A549 (cell line): ENCODE measurements at regions not wholly inside any gene's neighbourhood (a gene's known extent, or its start where the extent isn't known, plus 50 kb on each side); places are given as distances from the start of the nearest gene placed in this dataset.

Experiments
- ATAC-seq, 2 experiments: fragments of 200-7000 bp in 1 of 2; fragments of >200 bp in 1 of 2; cut with Nextera tagmentation in 1 of 2; cut with Tn5 transposase in 1 of 2; 3 replicates each; pipeline versions ENCODE4 v1.8.0 to v1.9.1; 2018 to 2020; ENCODE audit warnings: mild to moderate bottlenecking in 1 of 2, moderate library complexity in 1 of 2
- CTCF ChIA-PET: fragments of 300-600 bp; sonication (Branson Sonifier 250); formaldehyde crosslinking; extraction: SDS; loops from one replicate; lab custom pipeline; 2021; ENCODE audit warnings: antibody characterized with exemption, inconsistent platforms; lab: Yijun Ruan, JAX
- POLR2A ChIA-PET: fragments of 350-600 bp; formaldehyde crosslinking; extraction: SDS; loops from one replicate; lab custom pipeline; 2021; ENCODE audit warnings: antibody characterized with exemption, inconsistent platforms; lab: Yijun Ruan, JAX
- DNase-seq, 2 experiments: peaks; one replicate each; pipeline versions ENCODE4 v3.0.0 to v3.0.0-alpha.2; 2011 to 2016; ENCODE audit warnings: low read depth in 1 of 2, low spot score in 1 of 2
- FAIRE-seq: peaks from 2 replicates; lab custom pipeline; 2011; peaks lifted over from hg19 to GRCh38; lab: Jason Lieb, UNC
- H3K27ac ChIP-seq, 2 experiments: fragments of >200 bp; sonication (Bioruptor Twin); formaldehyde crosslinking; 3 replicates each; pipeline ENCODE4 v1.5.1; 2016 to 2017
- H3K4me1 ChIP-seq: fragments of >200 bp; sonication (Bioruptor Twin); formaldehyde crosslinking; 3 replicates; pipeline ENCODE4 v1.6.1; 2016
- H3K4me2 ChIP-seq: fragments of >200 bp; sonication (Bioruptor Twin); formaldehyde crosslinking; 3 replicates; pipeline ENCODE4 v1.6.1; 2016
- H3K4me3 ChIP-seq: fragments of >200 bp; sonication (Bioruptor Twin); formaldehyde crosslinking; 3 replicates; pipeline ENCODE4 v1.5.1; 2016
- H3K9me3 ChIP-seq: fragments of >200 bp; sonication (Bioruptor Twin); formaldehyde crosslinking; 3 replicates; pipeline ENCODE4 v1.6.1; 2016
- FOXS1 ChIP-seq: fragments of 250-450 bp; sonication (Bioruptor Pico); IDR thresholded peaks from 2 replicates; pipeline ENCODE4 v1.5.0; 2020; ENCODE audit warnings: mild to moderate bottlenecking, moderate library complexity
- HOXB5 ChIP-seq: fragments of 250-450 bp; sonication (Bioruptor Pico); IDR thresholded peaks from 2 replicates; pipeline ENCODE4 v1.5.0; 2020; ENCODE audit warnings: mild to moderate bottlenecking, moderate library complexity
- KDM5A ChIP-seq: fragments of 200-600 bp; sonication (generic); IDR thresholded peaks from 2 replicates; pipeline ENCODE4 v1.6.1; 2016; ENCODE audit warnings: antibody characterized with exemption, mild to moderate bottlenecking
- PHF8 ChIP-seq: fragments of 200-600 bp; sonication (generic); IDR thresholded peaks from 2 replicates; pipeline ENCODE4 v1.6.1; 2016; ENCODE audit warnings: low read depth, mild to moderate bottlenecking, antibody characterized with exemption, moderate library complexity, borderline replicate concordance
- RAD21 ChIP-seq, 2 experiments: fragments of >200 bp in 1 of 2; sonication (Bioruptor Twin) in 1 of 2; formaldehyde crosslinking in 1 of 2; IDR thresholded peaks in 1 of 2; conservative IDR thresholded peaks in 1 of 2; 2 replicates in 1 of 2; 3 replicates in 1 of 2; pipeline ENCODE4 v1.6.1; 2012 to 2018; ENCODE audit warnings: inconsistent platforms in 1 of 2
- RFX5 ChIP-seq: fragments of 450-650 bp; IDR thresholded peaks from 2 replicates; pipeline ENCODE4 v1.7.1; 2014; ENCODE audit warnings: antibody characterized with exemption, mild to moderate bottlenecking, moderate library complexity
- WGBS: methylation state at CpG from one replicate; pipeline ENCODE4 v1.1.6; 2017; ENCODE audit errors: missing lambda C conversion rate; 5-methylcytosine and 5-hydroxymethylcytosine counted together
- TF ChIP-seq, protein P1 (sequence below): fragments of 450-650 bp; IDR thresholded peaks from 2 replicates; pipeline ENCODE4 v1.6.1; 2014; ENCODE audit warnings: antibody characterized with exemption
- TF ChIP-seq, protein P2 (sequence below): fragments of 250-450 bp; sonication (Bioruptor Pico); IDR thresholded peaks from 2 replicates; pipeline ENCODE4 v1.5.0; 2021; ENCODE audit warnings: mild to moderate bottlenecking, moderate library complexity, borderline replicate concordance
- TF ChIP-seq, protein P3 (sequence below): IDR thresholded peaks from 2 replicates; pipeline ENCODE4 v1.6.1; 2012
- TF ChIP-seq, protein P4 (sequence below): IDR thresholded peaks from 2 replicates; pipeline ENCODE4 v1.6.1; 2012; ENCODE audit warnings: low read depth, borderline replicate concordance

DNA sequence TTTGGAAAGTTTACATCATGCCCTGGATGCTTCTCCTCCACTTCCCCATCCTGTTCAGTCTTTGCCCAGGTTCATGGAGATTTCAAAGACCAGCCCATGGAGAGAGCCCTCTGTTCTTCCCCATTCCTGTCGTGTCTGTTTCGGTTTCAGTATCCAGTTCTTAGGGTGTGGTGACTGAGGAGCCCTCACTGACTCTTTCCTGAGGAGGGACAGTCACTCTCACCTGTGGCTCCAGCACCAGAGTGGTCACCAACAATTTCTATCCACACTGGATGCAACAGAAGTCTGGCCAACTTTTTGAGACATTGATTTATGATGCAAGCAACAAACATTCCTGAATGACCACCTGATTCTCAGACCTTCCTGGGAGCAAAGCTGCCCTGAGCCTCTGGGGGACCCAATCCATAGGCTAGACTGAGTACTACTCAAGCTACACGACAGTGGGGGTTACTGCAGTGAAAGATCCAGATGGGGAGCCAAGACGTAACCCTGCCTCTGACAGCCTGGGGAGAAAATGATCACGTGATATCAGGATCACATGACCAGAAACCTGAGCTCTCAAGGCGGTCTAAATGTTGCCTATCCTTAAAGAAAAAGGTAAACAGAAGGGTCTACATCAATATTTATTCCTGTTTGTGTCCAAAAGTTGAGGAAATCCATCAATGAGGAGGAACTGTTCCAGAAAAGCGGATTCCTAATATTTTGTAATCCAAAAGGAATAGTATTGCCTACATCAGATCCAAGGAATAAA, 76.2 kb upstream of the VPREB1 start:
- TF ChIP-seq HOXB5 (CRISPR knock-in tag) (no peak), RFX5 (no peak)
- TF ChIP-seq, protein P1, sequence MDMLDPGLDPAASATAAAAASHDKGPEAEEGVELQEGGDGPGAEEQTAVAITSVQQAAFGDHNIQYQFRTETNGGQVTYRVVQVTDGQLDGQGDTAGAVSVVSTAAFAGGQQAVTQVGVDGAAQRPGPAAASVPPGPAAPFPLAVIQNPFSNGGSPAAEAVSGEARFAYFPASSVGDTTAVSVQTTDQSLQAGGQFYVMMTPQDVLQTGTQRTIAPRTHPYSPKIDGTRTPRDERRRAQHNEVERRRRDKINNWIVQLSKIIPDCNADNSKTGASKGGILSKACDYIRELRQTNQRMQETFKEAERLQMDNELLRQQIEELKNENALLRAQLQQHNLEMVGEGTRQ: peak; percentile 98
- Histone ChIP-seq H3K4me2 (peak overlapping the region; percentile 75), H3K4me3 (peak overlapping the region; percentile 36), H3K4me1 (no peaks in the 10 kb centered on the region), H3K9me3 (no peaks in the 10 kb centered on the region), H3K27ac (peak overlapping the region in 1 of 2 experiments; percentile 64; a peak in 2 of 6 replicates)
- DNase-seq (peak; percentile 11 to 92), ATAC-seq (peak in 1 of 2 experiments; percentile 61; a peak in 3 of 6 replicates), FAIRE-seq (no peak)
- POLR2A ChIA-PET: no interaction called here
- WGBS: 5% methylated on average over 7 of the region's 7 CpGs
- CTCF ChIA-PET: interaction anchor here (0.6 kb wide), 1 partner anchor 849 kb away, joined by 3 read pairs; no protein-coding TSS in a partner anchor

DNA sequence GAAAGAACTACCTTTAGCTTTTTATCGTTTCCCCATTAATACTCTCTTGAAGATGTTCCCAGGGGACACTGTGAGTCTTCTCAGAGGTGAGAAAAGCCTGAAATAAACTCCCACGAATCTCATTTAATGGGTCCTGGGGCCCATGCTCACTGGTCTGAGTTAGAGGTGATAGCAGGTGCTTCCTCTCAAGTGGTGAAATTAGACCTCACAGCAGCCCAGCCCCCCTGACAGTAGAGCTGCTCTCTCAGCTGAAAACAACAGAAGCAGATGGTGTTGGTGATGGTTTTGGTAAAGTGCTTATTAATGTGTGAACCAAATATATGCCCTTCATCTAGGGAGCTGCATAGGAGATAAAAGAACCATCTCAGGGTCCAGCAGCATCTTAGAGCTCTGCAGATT, 76.8 kb upstream of the VPREB1 start:
- peak overlapping the region; percentile 75 for H3K4me2 ChIP-seq
- peak overlapping the region; percentile 36; the same call in 1 of the 3 replicates for H3K4me3 ChIP-seq
- TF ChIP-seq, protein P2, sequence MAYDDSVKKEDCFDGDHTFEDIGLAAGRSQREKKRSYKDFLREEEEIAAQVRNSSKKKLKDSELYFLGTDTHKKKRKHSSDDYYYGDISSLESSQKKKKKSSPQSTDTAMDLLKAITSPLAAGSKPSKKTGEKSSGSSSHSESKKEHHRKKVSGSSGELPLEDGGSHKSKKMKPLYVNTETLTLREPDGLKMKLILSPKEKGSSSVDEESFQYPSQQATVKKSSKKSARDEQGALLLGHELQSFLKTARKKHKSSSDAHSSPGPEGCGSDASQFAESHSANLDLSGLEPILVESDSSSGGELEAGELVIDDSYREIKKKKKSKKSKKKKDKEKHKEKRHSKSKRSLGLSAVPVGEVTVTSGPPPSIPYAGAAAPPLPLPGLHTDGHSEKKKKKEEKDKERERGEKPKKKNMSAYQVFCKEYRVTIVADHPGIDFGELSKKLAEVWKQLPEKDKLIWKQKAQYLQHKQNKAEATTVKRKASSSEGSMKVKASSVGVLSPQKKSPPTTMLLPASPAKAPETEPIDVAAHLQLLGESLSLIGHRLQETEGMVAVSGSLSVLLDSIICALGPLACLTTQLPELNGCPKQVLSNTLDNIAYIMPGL (CRISPR knock-in tag): no peak
- TF ChIP-seq, protein P3, sequence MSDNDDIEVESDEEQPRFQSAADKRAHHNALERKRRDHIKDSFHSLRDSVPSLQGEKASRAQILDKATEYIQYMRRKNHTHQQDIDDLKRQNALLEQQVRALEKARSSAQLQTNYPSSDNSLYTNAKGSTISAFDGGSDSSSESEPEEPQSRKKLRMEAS: no peak
- TF ChIP-seq, protein P4, sequence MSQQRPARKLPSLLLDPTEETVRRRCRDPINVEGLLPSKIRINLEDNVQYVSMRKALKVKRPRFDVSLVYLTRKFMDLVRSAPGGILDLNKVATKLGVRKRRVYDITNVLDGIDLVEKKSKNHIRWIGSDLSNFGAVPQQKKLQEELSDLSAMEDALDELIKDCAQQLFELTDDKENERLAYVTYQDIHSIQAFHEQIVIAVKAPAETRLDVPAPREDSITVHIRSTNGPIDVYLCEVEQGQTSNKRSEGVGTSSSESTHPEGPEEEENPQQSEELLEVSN: no peak
- no peak for TF ChIP-seq PHF8
- TF ChIP-seq FOXS1: no peak
- 46% methylated on average over 2 of the region's 2 CpGs for WGBS
- H3K4me1 ChIP-seq: no peaks in the 10 kb centered on the region
- DNase-seq (no peak), ATAC-seq (no peak), FAIRE-seq (no peak)
- no peaks in the 10 kb centered on the region for H3K9me3 ChIP-seq
- CTCF ChIA-PET: interaction anchor here (0.6 to 0.9 kb wide), 2 partner anchors 13 to 849 kb away, joined by 3 read pairs; no protein-coding TSS in a partner anchor
- POLR2A ChIA-PET: no interaction called here
- no peak overlapping the region; a peak in 2 of 6 replicates for H3K27ac ChIP-seq

DNA sequence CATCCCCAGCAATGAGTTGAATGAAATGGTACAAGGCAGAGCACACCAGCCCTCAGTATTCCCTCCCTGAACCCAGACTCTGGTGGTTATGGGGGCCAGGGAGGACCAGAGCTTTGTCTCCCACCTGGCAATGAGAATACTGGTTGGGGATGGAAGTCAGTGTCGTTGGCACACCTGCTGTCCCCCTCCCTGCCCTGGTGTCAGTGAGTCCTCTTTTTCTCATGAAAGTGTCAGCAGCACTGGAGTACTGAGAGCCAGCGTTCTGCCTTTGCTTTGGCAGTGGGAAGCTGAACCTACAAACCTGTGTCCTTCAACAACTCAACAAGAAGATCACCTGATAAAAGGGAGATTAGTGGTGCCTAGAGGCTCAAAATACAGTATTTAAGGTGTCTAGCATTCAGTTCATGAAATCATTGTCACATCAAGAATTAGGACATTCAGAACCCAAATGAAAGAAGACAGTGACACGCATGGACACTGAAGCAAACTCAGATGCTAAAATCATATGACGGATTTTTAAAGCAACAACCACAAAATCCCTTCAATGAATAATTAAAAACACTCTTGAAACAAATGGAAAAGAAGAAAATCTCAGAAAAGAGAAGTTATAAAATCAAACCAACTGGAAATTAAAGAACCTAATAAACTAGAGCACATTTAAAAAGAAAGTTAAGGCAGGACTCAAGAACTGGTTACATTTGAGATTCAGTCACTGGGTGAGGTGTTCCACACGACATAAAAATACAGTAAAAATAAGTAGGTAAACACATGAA, 77.5 kb upstream of the VPREB1 start:
- ATAC-seq: no peak
- no peak for DNase-seq
- no peak for FAIRE-seq
- WGBS: 24% methylated on average over 5 of the region's 5 CpGs
- TF ChIP-seq, protein P3: no peak
- no peak for TF ChIP-seq KDM5A
- no peak for TF ChIP-seq RAD21 (conservative IDR thresholded peaks at IDR 0.05 in 1 of 2, IDR thresholded peaks at IDR 0.05 in 1 of 2)
- TF ChIP-seq, protein P2 (CRISPR knock-in tag): no peak
- no peak overlapping the region for H3K27ac ChIP-seq
- H3K4me3 ChIP-seq: no peak overlapping the region
- H3K9me3 ChIP-seq: no peaks in the 10 kb centered on the region
- CTCF ChIA-PET: interaction anchor here (0.6 to 2.3 kb wide), 3 partner anchors 10 to 13 kb away, joined by 3 to 13 read pairs (median 3); no protein-coding TSS in a partner anchor
- H3K4me2 ChIP-seq: no peak overlapping the region
- H3K4me1 ChIP-seq: no peaks in the 10 kb centered on the region
- POLR2A ChIA-PET: no interaction called here
